ENCODE measurements at regions not wholly inside any gene's neighbourhood (a gene's known extent, or its start where the extent isn't known, plus 50 kb on each side); places are given as distances from the start of the nearest gene placed in this dataset.

DNA sequence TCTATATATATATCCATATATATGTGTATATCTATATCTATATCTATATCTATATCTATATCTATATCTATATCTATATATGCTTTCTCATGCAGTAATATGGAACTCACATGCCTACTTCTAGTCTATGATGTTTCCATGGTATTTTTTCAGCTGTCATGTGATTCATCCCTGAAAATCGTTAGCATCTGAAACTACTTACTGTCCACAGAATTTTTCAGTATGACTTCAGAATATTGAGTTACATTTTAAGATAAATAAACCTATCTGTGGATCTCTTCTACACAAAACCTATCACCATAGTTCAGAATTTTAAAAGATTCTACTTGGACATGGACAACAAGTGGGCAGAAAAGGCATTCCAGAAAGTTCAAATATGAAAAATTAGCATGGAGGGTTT, 855.1 kb upstream of the INTU start (continued):
- TF ChIP-seq, protein P1, sequence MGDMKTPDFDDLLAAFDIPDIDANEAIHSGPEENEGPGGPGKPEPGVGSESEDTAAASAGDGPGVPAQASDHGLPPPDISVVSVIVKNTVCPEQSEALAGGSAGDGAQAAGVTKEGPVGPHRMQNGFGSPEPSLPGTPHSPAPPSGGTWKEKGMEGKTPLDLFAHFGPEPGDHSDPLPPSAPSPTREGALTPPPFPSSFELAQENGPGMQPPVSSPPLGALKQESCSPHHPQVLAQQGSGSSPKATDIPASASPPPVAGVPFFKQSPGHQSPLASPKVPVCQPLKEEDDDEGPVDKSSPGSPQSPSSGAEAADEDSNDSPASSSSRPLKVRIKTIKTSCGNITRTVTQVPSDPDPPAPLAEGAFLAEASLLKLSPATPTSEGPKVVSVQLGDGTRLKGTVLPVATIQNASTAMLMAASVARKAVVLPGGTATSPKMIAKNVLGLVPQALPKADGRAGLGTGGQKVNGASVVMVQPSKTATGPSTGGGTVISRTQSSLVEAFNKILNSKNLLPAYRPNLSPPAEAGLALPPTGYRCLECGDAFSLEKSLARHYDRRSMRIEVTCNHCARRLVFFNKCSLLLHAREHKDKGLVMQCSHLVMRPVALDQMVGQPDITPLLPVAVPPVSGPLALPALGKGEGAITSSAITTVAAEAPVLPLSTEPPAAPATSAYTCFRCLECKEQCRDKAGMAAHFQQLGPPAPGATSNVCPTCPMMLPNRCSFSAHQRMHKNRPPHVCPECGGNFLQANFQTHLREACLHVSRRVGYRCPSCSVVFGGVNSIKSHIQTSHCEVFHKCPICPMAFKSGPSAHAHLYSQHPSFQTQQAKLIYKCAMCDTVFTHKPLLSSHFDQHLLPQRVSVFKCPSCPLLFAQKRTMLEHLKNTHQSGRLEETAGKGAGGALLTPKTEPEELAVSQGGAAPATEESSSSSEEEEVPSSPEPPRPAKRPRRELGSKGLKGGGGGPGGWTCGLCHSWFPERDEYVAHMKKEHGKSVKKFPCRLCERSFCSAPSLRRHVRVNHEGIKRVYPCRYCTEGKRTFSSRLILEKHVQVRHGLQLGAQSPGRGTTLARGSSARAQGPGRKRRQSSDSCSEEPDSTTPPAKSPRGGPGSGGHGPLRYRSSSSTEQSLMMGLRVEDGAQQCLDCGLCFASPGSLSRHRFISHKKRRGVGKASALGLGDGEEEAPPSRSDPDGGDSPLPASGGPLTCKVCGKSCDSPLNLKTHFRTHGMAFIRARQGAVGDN (IDR thresholded peaks at IDR 0.05), result no peak
- TF ChIP-seq ZNF207 (IDR thresholded peaks at IDR 0.05; ENCODE audit: borderline replicate concordance) (no peak), MYB (IDR thresholded peaks at IDR 0.05; ENCODE audit: borderline replicate concordance, low read depth, low read length) (no peak), JUNB (IDR thresholded peaks at IDR 0.05) (no peak)
- TF ChIP-seq, protein P2, sequence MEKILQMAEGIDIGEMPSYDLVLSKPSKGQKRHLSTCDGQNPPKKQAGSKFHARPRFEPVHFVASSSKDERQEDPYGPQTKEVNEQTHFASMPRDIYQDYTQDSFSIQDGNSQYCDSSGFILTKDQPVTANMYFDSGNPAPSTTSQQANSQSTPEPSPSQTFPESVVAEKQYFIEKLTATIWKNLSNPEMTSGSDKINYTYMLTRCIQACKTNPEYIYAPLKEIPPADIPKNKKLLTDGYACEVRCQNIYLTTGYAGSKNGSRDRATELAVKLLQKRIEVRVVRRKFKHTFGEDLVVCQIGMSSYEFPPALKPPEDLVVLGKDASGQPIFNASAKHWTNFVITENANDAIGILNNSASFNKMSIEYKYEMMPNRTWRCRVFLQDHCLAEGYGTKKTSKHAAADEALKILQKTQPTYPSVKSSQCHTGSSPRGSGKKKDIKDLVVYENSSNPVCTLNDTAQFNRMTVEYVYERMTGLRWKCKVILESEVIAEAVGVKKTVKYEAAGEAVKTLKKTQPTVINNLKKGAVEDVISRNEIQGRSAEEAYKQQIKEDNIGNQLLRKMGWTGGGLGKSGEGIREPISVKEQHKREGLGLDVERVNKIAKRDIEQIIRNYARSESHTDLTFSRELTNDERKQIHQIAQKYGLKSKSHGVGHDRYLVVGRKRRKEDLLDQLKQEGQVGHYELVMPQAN (conservative IDR thresholded peaks at IDR 0.05), result no peak

DNA sequence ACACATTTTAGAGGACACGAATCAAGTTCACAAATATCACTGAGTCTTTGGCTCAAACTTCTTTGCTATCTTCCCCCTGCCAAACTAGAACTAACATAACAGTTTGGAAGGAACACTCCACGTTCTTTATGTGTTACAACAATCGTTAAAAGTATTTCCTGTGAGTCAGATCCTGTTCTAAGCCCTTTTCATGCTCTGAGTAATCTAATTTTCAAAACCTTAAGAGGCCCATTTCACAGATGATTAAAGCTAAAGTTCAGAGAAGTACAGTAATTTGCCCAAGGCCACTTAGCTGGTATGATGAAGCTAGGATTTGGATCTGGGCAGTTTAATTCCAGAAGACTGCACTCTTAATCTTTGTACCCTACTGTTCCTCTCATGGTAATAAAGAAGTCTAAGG, 854.4 kb upstream of the INTU start:
- Histone ChIP-seq H3K4me3 (no peak overlapping the region), H3K36me3 (ENCODE audit: control insufficient read depth in 2 of 2, insufficient read depth in 2 of 2, low read length in 1 of 2) (no peaks in the 10 kb centered on the region), H3K9ac (ENCODE audit: control insufficient read depth, insufficient read depth, low read length) (no peak overlapping the region), H3K27me3 (replicated peaks in 1 of 2; ENCODE audit: control insufficient read depth in 2 of 2, insufficient read depth in 2 of 2, low read length in 1 of 2) (no peaks in the 10 kb centered on the region), H3K9me3 (replicated peaks; ENCODE audit: control insufficient read depth, insufficient read depth, low read length) (no peaks in the 10 kb centered on the region), H3K27ac (ENCODE audit: control insufficient read depth, insufficient read depth) (no peak overlapping the region), H4K20me1 (ENCODE audit: control insufficient read depth, insufficient read depth) (no peaks in the 10 kb centered on the region), H2AFZ (ENCODE audit: control insufficient read depth, low read depth, low read length) (no peak overlapping the region), H3K79me2 (ENCODE audit: control insufficient read depth, insufficient read depth, low read length) (no peaks in the 10 kb centered on the region), H3K4me2 (ENCODE audit: control insufficient read depth, insufficient read depth) (no peak overlapping the region), H3K4me1 (ENCODE audit: control insufficient read depth, insufficient read depth, low read length) (no peaks in the 10 kb centered on the region)
- intact Hi-C loops (cut with micrococcal nuclease; ENCODE audit: unreplicated experiment) (no loop called here), in situ Hi-C loops (cut with MboI) (no loop called here)
- ChIA-PET CTCF (interaction anchor here (1.2 kb wide), 1 partner anchor 49 kb away, joined by 3 read pairs; no protein-coding TSS in a partner anchor), POLR2A (no interaction called here), RAD21 (ENCODE audit: unreplicated experiment) (no interaction called here), SMC1A (ENCODE audit: uncharacterized antibody, unreplicated experiment) (no interaction called here)
- WGBS (ENCODE audit: insufficient coverage, insufficient replicate concordance, low lambda C conversion rate, missing lambda C conversion rate), result 0% methylated on average over 3 of the region's 3 CpGs
- peak; percentile 39; the same call in 2 of the 3 replicates for ATAC-seq
- DNase-seq (ENCODE audit: low read depth, low spot score), result no peak
- FAIRE-seq, result no peak
- no TSS peak for BruUV-seq (replicated peaks)
- TF ChIP-seq MTA2 (IDR thresholded peaks at IDR 0.05; ENCODE audit: low read depth) (no peak), SP1 (IDR thresholded peaks at IDR 0.05; ENCODE audit: low read depth, low read length) (no peak), RB1 (IDR thresholded peaks at IDR 0.05; ENCODE audit: borderline replicate concordance) (no peak), CBX5 (IDR thresholded peaks at IDR 0.05; ENCODE audit: low read depth) (no peak), LARP7 (IDR thresholded peaks at IDR 0.05) (no peak)
- TF ChIP-seq, protein P3, sequence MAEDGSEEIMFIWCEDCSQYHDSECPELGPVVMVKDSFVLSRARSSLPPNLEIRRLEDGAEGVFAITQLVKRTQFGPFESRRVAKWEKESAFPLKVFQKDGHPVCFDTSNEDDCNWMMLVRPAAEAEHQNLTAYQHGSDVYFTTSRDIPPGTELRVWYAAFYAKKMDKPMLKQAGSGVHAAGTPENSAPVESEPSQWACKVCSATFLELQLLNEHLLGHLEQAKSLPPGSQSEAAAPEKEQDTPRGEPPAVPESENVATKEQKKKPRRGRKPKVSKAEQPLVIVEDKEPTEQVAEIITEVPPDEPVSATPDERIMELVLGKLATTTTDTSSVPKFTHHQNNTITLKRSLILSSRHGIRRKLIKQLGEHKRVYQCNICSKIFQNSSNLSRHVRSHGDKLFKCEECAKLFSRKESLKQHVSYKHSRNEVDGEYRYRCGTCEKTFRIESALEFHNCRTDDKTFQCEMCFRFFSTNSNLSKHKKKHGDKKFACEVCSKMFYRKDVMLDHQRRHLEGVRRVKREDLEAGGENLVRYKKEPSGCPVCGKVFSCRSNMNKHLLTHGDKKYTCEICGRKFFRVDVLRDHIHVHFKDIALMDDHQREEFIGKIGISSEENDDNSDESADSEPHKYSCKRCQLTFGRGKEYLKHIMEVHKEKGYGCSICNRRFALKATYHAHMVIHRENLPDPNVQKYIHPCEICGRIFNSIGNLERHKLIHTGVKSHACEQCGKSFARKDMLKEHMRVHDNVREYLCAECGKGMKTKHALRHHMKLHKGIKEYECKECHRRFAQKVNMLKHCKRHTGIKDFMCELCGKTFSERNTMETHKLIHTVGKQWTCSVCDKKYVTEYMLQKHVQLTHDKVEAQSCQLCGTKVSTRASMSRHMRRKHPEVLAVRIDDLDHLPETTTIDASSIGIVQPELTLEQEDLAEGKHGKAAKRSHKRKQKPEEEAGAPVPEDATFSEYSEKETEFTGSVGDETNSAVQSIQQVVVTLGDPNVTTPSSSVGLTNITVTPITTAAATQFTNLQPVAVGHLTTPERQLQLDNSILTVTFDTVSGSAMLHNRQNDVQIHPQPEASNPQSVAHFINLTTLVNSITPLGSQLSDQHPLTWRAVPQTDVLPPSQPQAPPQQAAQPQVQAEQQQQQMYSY (CRISPR knock-in tag; IDR thresholded peaks at IDR 0.05), result no peak
- TF ChIP-seq, protein P4, sequence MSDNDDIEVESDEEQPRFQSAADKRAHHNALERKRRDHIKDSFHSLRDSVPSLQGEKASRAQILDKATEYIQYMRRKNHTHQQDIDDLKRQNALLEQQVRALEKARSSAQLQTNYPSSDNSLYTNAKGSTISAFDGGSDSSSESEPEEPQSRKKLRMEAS (IDR thresholded peaks at IDR 0.05; ENCODE audit: low read depth, low read length), result no peak
